ENCODE measurements at regions not wholly inside any gene's neighbourhood (a gene's known extent, or its start where the extent isn't known, plus 50 kb on each side); places are given as distances from the start of the nearest gene placed in this dataset.

DNA sequence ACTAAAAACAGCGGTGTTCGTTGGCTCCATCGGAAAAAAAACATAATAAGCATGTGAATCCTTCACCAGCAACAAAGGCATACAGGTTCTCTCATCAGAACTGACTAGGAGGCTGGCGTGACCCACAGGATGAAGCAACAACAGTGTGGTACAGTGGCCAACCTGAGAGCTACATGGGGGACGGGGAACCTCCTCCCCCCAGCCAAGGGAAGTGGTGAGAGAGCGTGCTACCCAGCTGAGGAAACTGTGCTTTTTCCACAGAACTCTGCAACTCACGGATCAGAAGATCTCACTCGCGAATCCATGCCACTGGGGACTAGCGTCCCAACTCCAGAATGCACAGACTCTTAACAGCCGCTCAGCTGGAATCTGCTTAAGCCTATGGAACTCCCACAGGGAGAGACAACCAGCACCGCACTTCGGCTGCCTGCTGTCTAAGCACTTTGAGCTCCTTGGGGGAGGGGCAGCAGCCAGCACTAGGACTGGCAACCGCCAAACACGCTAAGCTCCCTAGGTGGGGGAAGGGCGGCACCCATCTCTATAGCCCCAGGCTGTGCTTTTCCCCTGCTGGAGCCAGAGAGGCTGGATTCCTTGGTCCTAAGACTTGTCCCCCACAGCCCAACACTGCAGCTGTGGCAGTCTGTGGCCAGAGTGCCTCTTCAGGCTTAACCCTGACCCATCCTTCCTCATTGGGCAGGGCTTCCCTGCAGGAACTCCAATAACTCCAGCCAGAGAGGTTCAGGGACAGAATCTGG lies 538.3 kb upstream of the BTBD3 start:
- peak; percentile 74 for DNase-seq (ENCODE audit: low spot score)

GRCh38 chr20:11380283-11380682 lies 537.4 kb upstream of the BTBD3 start:
- DNase-seq (ENCODE audit: low spot score) = no peak

GRCh38 chr20:11387189-11387754 lies 530.4 kb upstream of the BTBD3 start:
- DNase-seq (ENCODE audit: low spot score) = no peak

DNA sequence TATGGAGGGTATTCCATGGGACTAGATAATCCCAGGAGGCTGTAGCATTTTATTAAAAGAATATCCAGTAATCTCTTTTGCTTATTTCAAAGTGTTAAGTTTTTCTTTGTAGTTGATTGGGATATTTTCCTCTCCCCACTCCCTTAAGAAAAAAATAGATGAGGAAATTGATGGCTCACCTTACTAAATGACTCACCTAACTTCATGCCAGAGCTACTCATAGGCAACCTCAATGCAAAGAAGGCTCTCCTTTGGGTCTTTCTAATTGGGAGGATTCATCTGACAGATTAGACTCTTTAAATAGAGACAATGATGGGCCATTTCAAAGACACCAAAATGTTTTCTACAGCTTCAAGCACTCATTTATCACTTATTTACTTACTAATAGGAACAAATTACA lies 528.5 kb upstream of the BTBD3 start:
- no peak for DNase-seq (ENCODE audit: low spot score)

GRCh38 chr20:11391591-11391990 lies 526.1 kb upstream of the BTBD3 start:
- DNase-seq (ENCODE audit: low spot score) = no peak

DNA sequence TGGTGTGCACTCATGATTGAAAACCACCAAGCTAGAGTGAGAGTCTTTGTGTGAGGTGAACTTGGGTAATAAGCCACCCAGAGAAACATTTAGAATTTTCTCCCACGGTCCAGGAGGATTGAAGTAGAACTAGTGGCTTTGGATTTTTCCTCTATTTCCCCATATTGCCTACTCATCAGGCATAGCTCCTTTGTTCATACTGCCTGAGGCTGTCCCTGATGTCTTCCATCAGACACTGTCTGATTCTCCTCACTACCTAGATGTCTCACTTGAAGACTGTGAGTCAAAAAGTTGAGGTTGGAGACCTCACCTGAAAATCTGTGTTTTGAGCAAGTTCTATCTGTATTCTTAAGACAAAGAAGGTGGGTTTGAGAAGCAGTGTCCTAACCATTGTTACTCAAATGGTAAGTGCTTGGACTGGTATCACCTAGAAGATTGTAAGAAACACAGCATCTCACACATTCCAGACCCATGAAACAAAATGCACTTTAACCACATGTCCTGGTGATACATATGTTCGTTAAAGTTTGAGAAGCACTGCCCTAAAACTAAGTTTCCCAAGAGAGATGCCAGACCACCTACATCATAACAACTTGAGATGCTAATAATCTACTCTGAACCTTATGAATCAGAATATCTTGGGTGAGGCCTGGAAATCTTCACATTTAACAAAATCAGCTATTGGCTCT lies 523.4 kb upstream of the BTBD3 start:
- DNase-seq (ENCODE audit: low spot score) = no peak

DNA sequence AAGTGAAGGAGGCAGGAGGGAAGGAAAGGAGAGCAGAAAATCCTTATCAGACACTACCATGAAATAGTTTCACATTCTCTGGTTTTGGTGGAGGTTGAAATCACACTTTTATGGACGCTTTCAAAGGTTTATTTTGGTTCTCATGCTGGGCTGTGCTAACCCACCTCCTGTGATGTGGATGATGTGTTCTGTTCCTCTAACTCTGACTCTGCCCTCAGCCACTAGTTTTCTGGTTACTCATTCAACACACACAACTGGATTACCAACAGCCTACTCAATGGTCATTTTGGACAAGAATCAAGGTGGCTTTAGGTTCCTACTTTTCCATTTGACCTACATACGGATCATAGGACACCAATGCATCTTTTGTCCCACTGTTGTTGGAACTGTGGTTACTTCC lies 522.1 kb upstream of the BTBD3 start:
- DNase-seq (ENCODE audit: low spot score) = no peak

- no peak for DNase-seq (ENCODE audit: low spot score)
Observed at GRCh38 chr20:11401988-11402387, 515.7 kb upstream of the BTBD3 start.

DNA sequence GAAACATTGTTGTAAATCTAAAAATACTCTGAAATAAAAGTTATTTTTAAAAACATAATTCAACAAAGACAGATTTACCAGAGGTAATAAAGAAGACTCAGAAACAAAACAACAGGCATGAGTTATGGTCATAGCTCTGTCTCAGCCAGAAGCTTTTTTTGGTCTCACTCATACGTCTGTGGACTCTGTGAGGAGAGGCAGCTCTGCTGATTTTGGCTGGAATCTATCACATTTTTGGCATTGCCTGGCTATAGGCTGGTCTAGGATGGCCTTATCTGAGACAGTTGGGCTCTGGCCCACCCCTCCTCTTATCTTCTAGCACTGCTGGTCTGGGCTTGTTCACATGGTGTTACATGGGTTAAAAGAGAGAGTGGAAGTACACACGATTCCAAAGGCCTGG lies 514.0 kb upstream of the BTBD3 start:
- DNase-seq (ENCODE audit: low spot score) = peak; percentile 78

GRCh38 chr20:11406877-11407276 lies 510.8 kb upstream of the BTBD3 start:
- DNase-seq (ENCODE audit: low spot score) = no peak

GRCh38 chr20:11409561-11409960 lies 508.1 kb upstream of the BTBD3 start:
- no peak for DNase-seq (ENCODE audit: low spot score)

- no peak for DNase-seq (ENCODE audit: low spot score)
Observed at GRCh38 chr20:11411765-11412164, 505.9 kb upstream of the BTBD3 start.

DNA sequence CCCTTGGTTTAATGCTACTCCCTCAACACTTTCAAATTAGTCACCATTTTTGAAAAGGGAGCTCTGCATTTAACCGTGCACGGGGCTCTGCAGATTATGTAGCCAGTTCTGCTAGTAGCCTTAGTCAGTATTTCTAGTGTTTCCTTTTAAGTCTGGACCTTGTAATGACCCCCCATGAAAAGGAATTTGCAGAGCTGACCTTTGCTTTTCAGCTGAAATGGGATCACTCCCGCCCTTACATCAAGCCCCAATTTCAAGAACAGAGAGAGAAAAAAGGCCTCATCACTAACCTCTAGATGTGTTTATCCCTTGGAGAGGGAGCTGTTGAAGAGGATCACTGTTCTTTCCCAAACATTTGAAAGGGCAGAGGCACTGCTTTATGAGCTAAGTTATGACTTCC lies 490.7 kb upstream of the BTBD3 start:
- DNase-seq (ENCODE audit: low spot score) = no peak

GRCh38 chr20:11429168-11429567 lies 488.5 kb upstream of the BTBD3 start:
- no peak for DNase-seq (ENCODE audit: low spot score)

DNA sequence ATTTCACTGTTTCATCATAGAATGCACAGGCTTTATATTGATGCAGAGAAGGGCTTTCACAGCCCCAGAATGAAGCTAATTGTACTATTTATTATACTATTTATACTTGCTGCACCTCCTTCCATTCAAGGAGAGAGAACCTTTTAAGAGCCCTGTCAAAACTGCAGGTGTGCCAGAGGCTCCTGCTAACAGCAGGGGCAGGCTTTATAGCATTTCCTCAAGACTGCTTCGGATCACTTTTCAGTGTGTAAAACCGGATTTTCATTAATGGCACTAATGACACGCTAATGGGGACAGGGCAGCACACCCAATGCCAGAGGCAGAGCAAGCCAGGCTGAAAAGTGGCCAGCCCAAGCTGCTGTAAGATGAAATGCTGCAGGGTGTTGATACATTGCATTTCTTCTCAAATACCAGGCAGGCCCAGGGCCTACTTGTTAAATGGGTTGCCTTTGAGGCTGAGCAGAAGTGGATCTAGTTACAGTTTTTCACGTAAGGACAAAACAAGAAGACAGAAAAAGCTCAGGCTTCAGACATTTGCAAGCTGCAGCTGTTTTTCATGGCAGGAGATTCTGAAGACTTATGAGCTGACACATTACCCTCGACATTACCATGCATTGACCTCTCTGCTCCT lies 487.7 kb upstream of the BTBD3 start:
- DNase-seq (ENCODE audit: low spot score) = peak; percentile 49

- DNase-seq (ENCODE audit: low spot score) = no peak
Observed at GRCh38 chr20:11430652-11431051, 487.0 kb upstream of the BTBD3 start.

- no peak for DNase-seq (ENCODE audit: low spot score)
Observed at GRCh38 chr20:11431621-11432020, 486.1 kb upstream of the BTBD3 start.

DNA sequence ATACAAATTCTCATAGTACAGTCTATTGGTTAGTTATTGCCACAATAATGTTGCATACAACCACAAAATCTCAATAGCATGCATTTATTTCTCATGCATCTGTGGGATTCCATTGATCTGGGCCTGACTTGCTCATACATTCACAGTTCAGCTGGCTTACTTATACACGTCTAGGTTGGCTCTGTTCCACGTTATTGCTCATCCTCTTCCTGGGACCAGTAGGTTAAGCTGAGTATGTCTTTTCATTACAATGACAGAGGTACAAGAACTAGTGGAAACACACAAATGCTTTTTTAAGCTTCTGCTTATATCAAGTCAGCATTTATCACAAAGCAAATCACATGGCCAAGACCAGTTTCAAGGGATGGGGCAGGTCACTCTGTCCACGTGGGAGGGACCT lies 485.3 kb upstream of the BTBD3 start:
- DNase-seq (ENCODE audit: low spot score) = no peak

GRCh38 chr20:11436113-11436905 lies 481.4 kb upstream of the BTBD3 start:
- DNase-seq (ENCODE audit: low spot score) = no peak

DNA sequence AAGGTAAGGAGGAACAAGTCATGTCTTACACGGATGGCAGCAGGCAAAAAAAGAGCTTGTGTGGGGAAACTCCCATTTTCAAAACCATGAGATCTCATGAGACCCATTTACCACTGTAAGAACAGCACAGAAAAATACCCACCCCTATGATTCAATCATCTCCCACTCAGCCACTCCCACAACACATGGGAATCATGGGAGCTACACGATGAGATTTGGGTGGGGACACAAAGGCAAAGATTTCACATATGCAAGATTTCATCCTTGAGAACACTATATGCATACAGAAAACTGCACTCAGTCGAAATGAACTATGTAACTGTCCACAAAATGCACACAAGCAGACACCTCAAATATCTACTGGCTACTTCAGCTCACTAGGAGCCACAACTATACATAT lies 480.6 kb upstream of the BTBD3 start:
- no peak for DNase-seq (ENCODE audit: low spot score)

- DNase-seq (ENCODE audit: low spot score) = no peak
Observed at GRCh38 chr20:11437611-11438380, 479.9 kb upstream of the BTBD3 start.
